GM21717 (cell line): ENCODE measurements at regions not wholly inside any gene's neighbourhood (a gene's known extent, or its start where the extent isn't known, plus 50 kb on each side); places are given as distances from the start of the nearest gene placed in this dataset.

Experiments used
- ATAC-seq: cut with Tn5 transposase; IDR thresholded peaks from one replicate; pipeline ENCODE4 v1.9.1; 2021; ENCODE audit warnings: mild to moderate bottlenecking, moderate library complexity; ENCODE audit not compliant: unreplicated experiment

GRCh38 chr6:138550346-138550767, 51.1 kb upstream of the NHSL1 start:
- ATAC-seq, result no peak

DNA sequence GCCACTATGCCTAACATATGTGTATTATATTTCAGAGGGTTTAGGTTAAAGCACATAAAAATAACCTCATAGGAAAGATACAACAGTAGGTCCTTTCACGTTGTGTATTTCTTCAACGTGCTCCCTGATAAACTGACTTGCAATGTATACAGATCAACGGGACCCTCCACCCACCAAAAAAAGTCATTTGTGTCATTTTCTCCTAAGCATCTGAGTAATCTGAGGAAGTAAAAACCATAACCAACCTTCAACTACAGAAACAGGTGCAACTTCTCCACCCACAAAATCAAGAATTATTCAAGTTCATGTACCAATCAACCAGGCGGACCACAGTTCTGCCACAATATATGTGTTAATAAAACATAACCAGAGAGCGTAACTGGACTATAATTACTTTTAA, 54.9 kb upstream of the NHSL1 start:
- no peak for ATAC-seq

GRCh38 chr6:138555421-138555988, 56.2 kb upstream of the NHSL1 start:
- no peak for ATAC-seq

DNA sequence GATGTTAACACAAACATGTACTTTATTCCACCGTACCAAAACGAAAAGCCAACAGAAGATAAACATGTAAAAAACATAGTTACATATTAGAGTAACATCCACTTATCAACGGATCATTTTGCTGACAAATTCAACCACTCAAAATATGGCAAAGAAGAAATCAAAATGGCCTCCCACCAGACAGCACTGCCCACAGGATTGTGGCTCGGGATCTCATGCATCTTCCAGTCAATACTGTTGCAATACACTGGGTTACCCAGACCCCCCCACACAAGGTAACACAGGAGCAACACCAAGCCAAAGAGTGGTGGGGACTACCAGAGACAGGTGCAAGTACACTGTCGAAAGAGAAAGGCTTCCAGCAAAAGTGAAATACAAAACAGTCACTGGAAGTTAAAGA, 57.9 kb upstream of the NHSL1 start:
- ATAC-seq, result no peak

- no peak for ATAC-seq
Observed at GRCh38 chr6:138559143-138559542, 59.8 kb upstream of the NHSL1 start.

DNA sequence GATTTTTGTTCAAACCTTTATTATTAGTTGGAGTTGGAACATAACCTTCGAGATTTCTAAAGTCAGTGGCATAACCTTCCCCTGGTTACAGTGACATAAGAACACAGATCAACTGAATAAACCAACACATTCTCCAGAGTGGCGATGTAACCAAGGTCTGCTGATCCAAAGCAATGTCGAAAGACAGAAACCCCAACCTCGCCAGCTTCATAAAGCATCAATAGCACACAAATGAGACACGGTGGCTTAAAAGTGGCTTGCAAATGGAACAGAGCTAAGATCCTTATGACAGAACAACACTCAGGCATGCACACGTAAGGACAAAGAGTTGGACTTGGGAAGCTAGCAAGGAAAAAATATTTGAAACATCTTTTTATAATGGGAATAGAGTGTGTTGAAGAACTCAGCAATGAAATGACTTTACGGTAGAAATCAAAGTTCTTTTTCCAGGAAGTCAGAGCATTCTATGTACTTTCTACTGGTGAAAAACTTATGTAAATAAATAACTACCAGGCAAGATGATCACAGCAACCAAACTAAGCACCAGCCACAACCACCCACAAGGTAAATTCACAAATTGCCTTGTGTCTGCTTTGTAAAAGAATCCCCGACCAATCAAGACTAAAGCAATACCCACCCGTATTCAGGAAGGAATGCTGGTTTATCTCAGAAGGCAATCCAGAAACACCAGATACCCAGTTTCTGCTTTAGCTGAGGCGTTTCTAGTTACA, 61.0 kb upstream of the NHSL1 start:
- no peak for ATAC-seq

DNA sequence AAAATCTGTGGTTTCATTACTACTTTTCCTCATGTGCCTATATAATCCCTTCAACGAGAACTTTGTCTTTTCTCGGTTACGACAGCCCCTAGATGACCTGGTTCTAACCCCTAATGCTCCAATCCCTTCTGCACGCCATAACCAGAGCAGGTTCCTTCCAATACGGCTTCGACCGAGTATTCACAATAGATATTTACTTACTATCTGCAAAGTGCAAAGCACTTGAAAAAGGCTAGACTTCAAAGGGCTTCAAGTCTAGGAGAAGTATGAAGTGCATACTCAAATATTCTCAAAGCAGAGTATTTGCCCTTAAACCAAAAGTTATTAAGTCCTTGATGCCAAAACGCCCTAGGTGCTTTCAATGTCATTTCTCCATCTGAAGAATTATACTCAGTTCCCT, 63.4 kb upstream of the NHSL1 start:
- ATAC-seq, result no peak

- no peak for ATAC-seq
Observed at GRCh38 chr6:138563231-138563630, 63.9 kb upstream of the NHSL1 start.

DNA sequence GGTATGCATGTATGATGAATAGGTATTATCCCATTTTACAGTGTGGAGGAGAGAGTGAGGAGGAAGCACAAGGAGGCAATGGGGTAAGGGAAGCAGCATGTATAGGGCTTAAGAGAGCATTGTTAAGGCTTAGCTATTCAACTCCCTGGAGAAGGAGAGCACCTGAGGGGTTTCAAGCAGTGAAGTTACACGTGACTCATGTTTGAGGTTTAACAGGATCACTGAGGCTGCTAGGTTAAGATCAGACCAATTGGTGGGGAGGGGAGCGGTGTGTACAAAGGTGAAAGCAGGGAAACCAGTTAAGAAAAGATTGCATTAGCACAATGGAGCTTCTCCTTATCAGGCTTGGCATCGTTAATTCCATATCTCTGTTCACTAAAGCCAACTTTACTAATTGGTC, 64.4 kb upstream of the NHSL1 start:
- no peak for ATAC-seq

- no peak for ATAC-seq
Observed at GRCh38 chr6:138564170-138564721, 65.0 kb upstream of the NHSL1 start.

- no peak for ATAC-seq
Observed at GRCh38 chr6:138567052-138567451, 67.8 kb upstream of the NHSL1 start.

DNA sequence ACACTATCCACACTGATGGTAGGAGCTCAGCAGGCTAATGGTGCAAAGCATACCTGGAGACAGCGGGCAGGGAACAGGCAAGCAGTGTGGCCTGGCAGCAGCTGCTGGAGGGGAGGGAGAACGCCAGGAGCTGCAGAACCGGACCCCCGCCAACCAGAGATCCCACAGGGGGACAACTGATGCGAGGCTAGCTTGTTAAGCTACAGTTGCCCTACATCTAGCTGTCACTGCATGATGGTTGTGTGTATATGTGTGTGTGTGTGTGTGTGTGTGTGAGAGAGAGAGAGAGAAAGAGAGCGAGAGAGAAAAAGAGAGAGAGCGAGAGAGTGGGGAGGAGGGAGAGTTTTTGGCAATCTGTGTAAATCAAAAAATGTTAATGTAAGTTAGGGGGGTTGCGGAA, 69.7 kb upstream of the NHSL1 start:
- ATAC-seq, result no peak

DNA sequence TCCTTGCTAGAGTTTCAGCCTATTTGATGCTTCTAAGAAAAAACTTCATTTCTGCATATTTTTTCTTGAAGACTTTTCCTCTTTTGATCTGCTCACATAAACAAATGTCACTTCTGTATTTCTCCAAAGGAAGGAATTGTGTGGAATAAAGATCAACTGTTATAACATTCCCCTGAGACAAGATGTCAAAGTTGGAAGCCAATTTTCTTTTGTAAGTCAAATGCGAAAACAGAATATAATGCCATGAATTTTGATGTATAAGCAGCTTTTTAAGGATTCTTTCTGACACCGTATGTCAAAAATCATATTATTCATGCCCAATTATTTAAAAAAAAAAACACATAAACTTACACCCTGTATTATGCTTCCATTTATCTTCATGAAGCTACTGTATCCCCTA, 70.3 kb upstream of the NHSL1 start:
- no peak for ATAC-seq

DNA sequence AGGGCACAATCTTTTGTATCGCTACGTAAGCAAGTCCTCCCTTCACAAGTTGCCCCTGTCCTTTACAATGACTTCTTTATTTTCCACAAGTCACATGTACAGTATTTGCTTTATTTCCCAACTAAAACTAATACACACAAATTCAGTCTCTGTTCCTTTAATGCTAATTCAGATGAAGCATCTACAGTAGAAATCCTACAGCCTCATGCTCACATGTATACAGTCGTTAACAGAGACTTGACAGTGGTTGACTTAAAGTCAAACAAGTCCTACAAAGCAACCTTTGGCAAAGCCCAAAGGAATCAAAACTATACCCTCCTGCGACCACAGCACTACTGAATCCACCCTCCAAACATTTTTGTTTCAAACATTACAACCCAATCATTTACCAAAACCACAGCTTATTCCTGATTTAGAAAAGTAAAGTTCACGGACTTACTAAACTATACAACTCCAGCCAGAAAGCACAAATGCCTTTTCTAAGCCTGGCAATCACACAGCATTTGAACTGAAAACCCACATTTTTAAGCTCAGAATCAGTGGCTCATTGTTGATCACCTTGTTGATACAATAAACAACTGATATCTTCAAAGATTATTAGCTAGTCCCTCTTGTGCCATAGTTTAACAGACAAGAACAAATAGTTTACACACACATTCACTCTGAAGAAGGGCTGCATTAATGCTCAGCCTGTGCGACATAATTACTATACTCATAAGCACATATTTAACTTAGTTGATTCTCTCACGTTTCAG, 70.9 kb upstream of the NHSL1 start:
- no peak for ATAC-seq

- ATAC-seq, result no peak
Observed at GRCh38 chr6:138570725-138571029, 71.4 kb upstream of the NHSL1 start.

GRCh38 chr6:138571181-138571580, 71.9 kb upstream of the NHSL1 start:
- ATAC-seq, result no peak

GRCh38 chr6:138571585-138572166, 72.4 kb upstream of the NHSL1 start:
- no peak for ATAC-seq

- ATAC-seq, result no peak
Observed at GRCh38 chr6:138572167-138572875, 73.0 kb upstream of the NHSL1 start.

DNA sequence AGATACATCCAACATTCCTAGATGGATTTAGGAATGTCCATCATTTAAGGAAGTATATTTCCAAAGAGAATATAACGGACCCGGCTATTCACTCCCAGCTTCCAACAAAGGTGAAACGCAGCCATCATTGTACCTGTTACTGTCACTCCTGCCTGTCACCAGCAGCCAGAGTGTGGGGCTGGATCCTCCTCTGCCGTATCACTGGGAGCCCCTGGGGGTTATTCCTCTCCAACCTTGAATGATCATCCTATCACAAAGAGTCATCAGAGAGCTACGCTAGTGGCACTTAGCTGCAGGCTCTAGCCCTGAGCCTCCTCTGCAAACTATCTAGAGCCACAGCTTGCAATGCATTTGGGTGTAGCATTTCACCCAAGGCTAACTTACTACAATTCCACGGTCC, 73.6 kb upstream of the NHSL1 start:
- ATAC-seq, result no peak

- ATAC-seq, result no peak
Observed at GRCh38 chr6:138575257-138575656, 76.0 kb upstream of the NHSL1 start.

DNA sequence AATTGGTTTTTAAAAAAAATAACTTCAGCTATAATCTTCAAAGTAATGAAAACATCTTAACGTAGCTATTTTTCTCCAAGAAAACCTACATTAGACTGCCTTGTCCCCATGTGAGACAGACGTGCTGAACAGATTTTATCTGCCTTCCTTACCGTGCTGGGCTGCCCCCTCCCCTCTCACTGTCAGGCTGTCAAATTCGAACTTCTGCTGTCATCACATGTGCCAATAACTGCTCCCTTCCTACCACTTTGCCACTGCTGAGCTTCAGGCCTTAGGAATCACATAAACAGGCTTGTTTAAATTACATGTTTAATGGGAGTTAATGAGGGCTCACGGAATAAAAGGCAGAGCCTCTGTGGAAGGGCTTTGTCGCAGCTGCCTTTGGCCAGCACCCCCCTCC, 77.0 kb upstream of the NHSL1 start:
- ATAC-seq, result no peak
